Lower lobe of right lung (tissue), 2 donors: ENCODE measurements at regions not wholly inside any gene's neighbourhood (a gene's known extent, or its start where the extent isn't known, plus 50 kb on each side); places are given as distances from the start of the nearest gene placed in this dataset.

Source experiments
- ATAC-seq, 2 donors: fragments of 200-7000 bp; cut with Tn5 transposase; one replicate each; pipeline ENCODE4 v1.9.1; 2020 to 2022; ENCODE audit warnings: mild to moderate bottlenecking in 2 of 2, moderate library complexity in 2 of 2
- DNase-seq: peaks from one replicate; pipeline ENCODE4 v3.0.0-alpha.2; 2020
- H3K27ac ChIP-seq: fragments of 200-600 bp; one replicate; pipeline ENCODE4 v1.8.0; 2022
- H3K27me3 ChIP-seq: fragments of 200-600 bp; one replicate; pipeline ENCODE4 v1.8.0; 2022; ENCODE audit warnings: low read depth
- H3K36me3 ChIP-seq: fragments of 200-600 bp; one replicate; pipeline ENCODE4 v1.8.0; 2022; ENCODE audit warnings: mild to moderate bottlenecking
- H3K4me1 ChIP-seq: fragments of 200-600 bp; one replicate; pipeline ENCODE4 v1.8.0; 2022
- H3K4me3 ChIP-seq: fragments of 200-600 bp; one replicate; pipeline ENCODE4 v1.8.0; 2022; ENCODE audit warnings: mild to moderate bottlenecking
- H3K9me3 ChIP-seq: fragments of 200-600 bp; one replicate; pipeline ENCODE4 v1.8.0; 2022
- CTCF ChIP-seq: fragments of 200-600 bp; IDR thresholded peaks from one replicate; pipeline ENCODE4 v1.8.0; 2022; ENCODE audit warnings: antibody characterized with exemption, mild to moderate bottlenecking
- intact Hi-C: fragments of 100-400 bp; cut with DNase I; formaldehyde crosslinking; loops from one replicate; pipeline ENCODE4 v1.11.0; 2022
- donor health status: DM: no; HTN: yes; CAD: no; lungs with severe emphysema.

- Histone ChIP-seq H3K27ac (no peak overlapping the region), H3K9me3 (no peaks in the 10 kb centered on the region), H3K27me3 (no peaks in the 10 kb centered on the region), H3K36me3 (no peaks in the 10 kb centered on the region), H3K4me1 (no peaks in the 10 kb centered on the region), H3K4me3 (no peak overlapping the region)
- ATAC-seq: no peak
- no peak for TF ChIP-seq CTCF
- intact Hi-C loops: no loop called here
- DNase-seq: no peak
These were observed 156.6 kb upstream of the CNTNAP2 start for GRCh38 chr7:145959981-145960380.

GRCh38 chr7:145957160-145957890 is 159.3 kb upstream of the CNTNAP2 start:
- Histone ChIP-seq H3K27me3 (no peaks in the 10 kb centered on the region), H3K4me3 (no peak overlapping the region), H3K27ac (no peak overlapping the region), H3K4me1 (no peaks in the 10 kb centered on the region), H3K9me3 (no peaks in the 10 kb centered on the region), H3K36me3 (no peaks in the 10 kb centered on the region)
- no peak for DNase-seq
- no peak for TF ChIP-seq CTCF
- intact Hi-C loops: no loop called here
- no peak for ATAC-seq

GRCh38 chr7:145951566-145951965 is 165.0 kb upstream of the CNTNAP2 start:
- no peak for ATAC-seq
- H3K27ac ChIP-seq: no peak overlapping the region
- H3K27me3 ChIP-seq: no peaks in the 10 kb centered on the region
- no peaks in the 10 kb centered on the region for H3K9me3 ChIP-seq
- DNase-seq: no peak
- H3K4me3 ChIP-seq: no peak overlapping the region
- intact Hi-C loops: no loop called here
- H3K36me3 ChIP-seq: no peaks in the 10 kb centered on the region
- TF ChIP-seq CTCF: no peak
- no peaks in the 10 kb centered on the region for H3K4me1 ChIP-seq

- Histone ChIP-seq H3K27me3 (no peaks in the 10 kb centered on the region), H3K9me3 (no peaks in the 10 kb centered on the region), H3K4me3 (no peak overlapping the region), H3K4me1 (no peaks in the 10 kb centered on the region), H3K36me3 (no peaks in the 10 kb centered on the region), H3K27ac (no peak overlapping the region)
- DNase-seq: no peak
- TF ChIP-seq CTCF: no peak
- intact Hi-C loops: no loop called here
- no peak for ATAC-seq
These were observed 187.7 kb upstream of the CNTNAP2 start for GRCh38 chr7:145928937-145929336.

- DNase-seq: no peak
- H3K27me3 ChIP-seq: no peaks in the 10 kb centered on the region
- intact Hi-C loops: no loop called here
- peaks cover 19% of the 10 kb centered on the region for H3K9me3 ChIP-seq
- no peak for ATAC-seq
- no peaks in the 10 kb centered on the region for H3K4me1 ChIP-seq
- TF ChIP-seq CTCF: no peak
- H3K36me3 ChIP-seq: no peaks in the 10 kb centered on the region
- H3K4me3 ChIP-seq: no peak overlapping the region
- H3K27ac ChIP-seq: no peak overlapping the region
These were observed 196.9 kb upstream of the CNTNAP2 start for GRCh38 chr7:145919712-145920111.
